ENCODE measurements at regions not wholly inside any gene's neighbourhood (a gene's known extent, or its start where the extent isn't known, plus 50 kb on each side); places are given as distances from the start of the nearest gene placed in this dataset.

DNA sequence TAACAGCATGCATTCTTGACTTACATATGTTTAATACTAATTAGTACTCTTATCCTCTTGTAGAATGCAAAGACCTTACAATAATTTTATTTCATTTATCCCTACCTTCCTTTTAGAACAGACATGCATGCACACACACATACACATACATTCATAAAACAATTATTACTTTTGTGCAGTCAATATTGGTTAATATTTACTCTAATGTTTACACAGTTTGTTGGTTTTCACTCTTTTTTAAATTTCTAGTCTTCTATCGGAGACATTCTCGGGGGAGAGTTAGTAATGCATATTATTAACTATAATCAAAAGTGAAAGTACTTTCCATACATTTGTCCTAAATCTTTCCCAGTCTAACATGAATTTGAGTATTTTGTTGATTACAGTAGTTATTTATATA is 317.7 kb upstream of the DPH6 start:
- in situ Hi-C loops (cut with HindIII; ENCODE audit: low pct_unique_long_range_greater_than_20kb, low sequenced_read_pairs) (no loop called here), intact Hi-C loops (cut with micrococcal nuclease; ENCODE audit: unreplicated experiment) (no loop called here)
- Histone ChIP-seq H3K4me3 (ENCODE audit: low read depth in 2 of 2, low read length in 2 of 2) (no peak overlapping the region), H3K27ac (ENCODE audit: low read length) (no peak overlapping the region), H3K9me3 (ENCODE audit: control insufficient read depth, insufficient read depth, low read depth, low read length) (no peaks in the 10 kb centered on the region), H3K27me3 (ENCODE audit: control insufficient read depth, insufficient read depth, low read length) (no peaks in the 10 kb centered on the region), H3K4me1 (ENCODE audit: control insufficient read depth, insufficient read depth, low read length) (no peaks in the 10 kb centered on the region), H3K36me3 (ENCODE audit: control insufficient read depth, insufficient read depth, low read length) (no peaks in the 10 kb centered on the region)
- TF ChIP-seq SIN3A (IDR thresholded peaks at IDR 0.05; ENCODE audit: borderline replicate concordance, insufficient read depth, low read depth, low read length) (no peak), TCF7L2 (IDR thresholded peaks at IDR 0.05; ENCODE audit: low read depth, low read length) (no peak), POLR2AphosphoS5 (IDR thresholded peaks at IDR 0.05; ENCODE audit: low read depth, low read length) (no peak)
- TF ChIP-seq, protein P1, sequence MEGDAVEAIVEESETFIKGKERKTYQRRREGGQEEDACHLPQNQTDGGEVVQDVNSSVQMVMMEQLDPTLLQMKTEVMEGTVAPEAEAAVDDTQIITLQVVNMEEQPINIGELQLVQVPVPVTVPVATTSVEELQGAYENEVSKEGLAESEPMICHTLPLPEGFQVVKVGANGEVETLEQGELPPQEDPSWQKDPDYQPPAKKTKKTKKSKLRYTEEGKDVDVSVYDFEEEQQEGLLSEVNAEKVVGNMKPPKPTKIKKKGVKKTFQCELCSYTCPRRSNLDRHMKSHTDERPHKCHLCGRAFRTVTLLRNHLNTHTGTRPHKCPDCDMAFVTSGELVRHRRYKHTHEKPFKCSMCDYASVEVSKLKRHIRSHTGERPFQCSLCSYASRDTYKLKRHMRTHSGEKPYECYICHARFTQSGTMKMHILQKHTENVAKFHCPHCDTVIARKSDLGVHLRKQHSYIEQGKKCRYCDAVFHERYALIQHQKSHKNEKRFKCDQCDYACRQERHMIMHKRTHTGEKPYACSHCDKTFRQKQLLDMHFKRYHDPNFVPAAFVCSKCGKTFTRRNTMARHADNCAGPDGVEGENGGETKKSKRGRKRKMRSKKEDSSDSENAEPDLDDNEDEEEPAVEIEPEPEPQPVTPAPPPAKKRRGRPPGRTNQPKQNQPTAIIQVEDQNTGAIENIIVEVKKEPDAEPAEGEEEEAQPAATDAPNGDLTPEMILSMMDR (IDR thresholded peaks at IDR 0.05): no peak
- TF ChIP-seq, protein P2, sequence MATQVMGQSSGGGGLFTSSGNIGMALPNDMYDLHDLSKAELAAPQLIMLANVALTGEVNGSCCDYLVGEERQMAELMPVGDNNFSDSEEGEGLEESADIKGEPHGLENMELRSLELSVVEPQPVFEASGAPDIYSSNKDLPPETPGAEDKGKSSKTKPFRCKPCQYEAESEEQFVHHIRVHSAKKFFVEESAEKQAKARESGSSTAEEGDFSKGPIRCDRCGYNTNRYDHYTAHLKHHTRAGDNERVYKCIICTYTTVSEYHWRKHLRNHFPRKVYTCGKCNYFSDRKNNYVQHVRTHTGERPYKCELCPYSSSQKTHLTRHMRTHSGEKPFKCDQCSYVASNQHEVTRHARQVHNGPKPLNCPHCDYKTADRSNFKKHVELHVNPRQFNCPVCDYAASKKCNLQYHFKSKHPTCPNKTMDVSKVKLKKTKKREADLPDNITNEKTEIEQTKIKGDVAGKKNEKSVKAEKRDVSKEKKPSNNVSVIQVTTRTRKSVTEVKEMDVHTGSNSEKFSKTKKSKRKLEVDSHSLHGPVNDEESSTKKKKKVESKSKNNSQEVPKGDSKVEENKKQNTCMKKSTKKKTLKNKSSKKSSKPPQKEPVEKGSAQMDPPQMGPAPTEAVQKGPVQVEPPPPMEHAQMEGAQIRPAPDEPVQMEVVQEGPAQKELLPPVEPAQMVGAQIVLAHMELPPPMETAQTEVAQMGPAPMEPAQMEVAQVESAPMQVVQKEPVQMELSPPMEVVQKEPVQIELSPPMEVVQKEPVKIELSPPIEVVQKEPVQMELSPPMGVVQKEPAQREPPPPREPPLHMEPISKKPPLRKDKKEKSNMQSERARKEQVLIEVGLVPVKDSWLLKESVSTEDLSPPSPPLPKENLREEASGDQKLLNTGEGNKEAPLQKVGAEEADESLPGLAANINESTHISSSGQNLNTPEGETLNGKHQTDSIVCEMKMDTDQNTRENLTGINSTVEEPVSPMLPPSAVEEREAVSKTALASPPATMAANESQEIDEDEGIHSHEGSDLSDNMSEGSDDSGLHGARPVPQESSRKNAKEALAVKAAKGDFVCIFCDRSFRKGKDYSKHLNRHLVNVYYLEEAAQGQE (IDR thresholded peaks at IDR 0.05; ENCODE audit: insufficient read depth in 1 of 2, low read depth in 2 of 2, low read length in 1 of 2): no peak
- ATAC-seq (no peak), DNase-seq (ENCODE audit: low read depth, low spot score) (no peak)
- ChIA-PET CTCF (no interaction called here), POLR2A (no interaction called here)
- no TSS peak for BruUV-seq (replicated peaks)

DNA sequence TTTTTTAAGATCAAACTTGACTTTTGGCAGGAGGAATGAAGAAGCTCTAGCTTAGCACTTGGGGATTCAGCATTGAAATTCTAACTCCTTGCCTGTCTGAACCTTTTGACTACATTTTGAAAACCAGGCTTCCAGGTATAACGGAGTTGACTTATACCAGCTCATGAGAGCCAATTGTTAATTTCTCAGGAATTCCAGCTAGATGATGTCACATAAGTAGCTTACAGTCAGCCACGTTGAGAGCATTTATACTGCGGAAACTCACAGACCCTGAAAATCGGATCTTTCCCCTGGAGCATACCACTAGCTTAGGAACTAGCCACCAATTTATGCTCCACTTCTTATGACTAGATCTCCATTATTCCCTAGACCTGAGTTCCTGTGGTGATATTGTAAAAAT is 321.4 kb upstream of the DPH6 start:
- Histone ChIP-seq H3K27ac (ENCODE audit: low read length) (no peak overlapping the region), H3K9me3 (ENCODE audit: control insufficient read depth, insufficient read depth, low read depth, low read length) (no peaks in the 10 kb centered on the region), H3K36me3 (ENCODE audit: control insufficient read depth, insufficient read depth, low read length) (no peaks in the 10 kb centered on the region), H3K4me1 (ENCODE audit: control insufficient read depth, insufficient read depth, low read length) (no peaks in the 10 kb centered on the region), H3K4me3 (ENCODE audit: low read depth in 2 of 2, low read length in 2 of 2) (no peak overlapping the region), H3K27me3 (ENCODE audit: control insufficient read depth, insufficient read depth, low read length) (no peaks in the 10 kb centered on the region)
- in situ Hi-C loops (cut with HindIII; ENCODE audit: low pct_unique_long_range_greater_than_20kb, low sequenced_read_pairs) (no loop called here), intact Hi-C loops (cut with micrococcal nuclease; ENCODE audit: unreplicated experiment) (no loop called here)
- TF ChIP-seq TCF7L2 (IDR thresholded peaks at IDR 0.05; ENCODE audit: low read depth, low read length) (no peak), POLR2AphosphoS5 (IDR thresholded peaks at IDR 0.05; ENCODE audit: low read depth, low read length) (no peak), SIN3A (IDR thresholded peaks at IDR 0.05; ENCODE audit: borderline replicate concordance, insufficient read depth, low read depth, low read length) (no peak)
- TF ChIP-seq, protein P2 (IDR thresholded peaks at IDR 0.05; ENCODE audit: insufficient read depth in 1 of 2, low read depth in 2 of 2, low read length in 1 of 2): no peak
- TF ChIP-seq, protein P1 (IDR thresholded peaks at IDR 0.05): no peak
- POLR2A ChIA-PET: no interaction called here
- DNase-seq (ENCODE audit: low read depth, low spot score): no peak
- no TSS peak for BruUV-seq (replicated peaks)
- CTCF ChIA-PET: no interaction called here
- ATAC-seq: no peak

Data from Panc1 (cell line).